ENCODE measurements at regions not wholly inside any gene's neighbourhood (a gene's known extent, or its start where the extent isn't known, plus 50 kb on each side); places are given as distances from the start of the nearest gene placed in this dataset.

- TF ChIP-seq, protein P1, sequence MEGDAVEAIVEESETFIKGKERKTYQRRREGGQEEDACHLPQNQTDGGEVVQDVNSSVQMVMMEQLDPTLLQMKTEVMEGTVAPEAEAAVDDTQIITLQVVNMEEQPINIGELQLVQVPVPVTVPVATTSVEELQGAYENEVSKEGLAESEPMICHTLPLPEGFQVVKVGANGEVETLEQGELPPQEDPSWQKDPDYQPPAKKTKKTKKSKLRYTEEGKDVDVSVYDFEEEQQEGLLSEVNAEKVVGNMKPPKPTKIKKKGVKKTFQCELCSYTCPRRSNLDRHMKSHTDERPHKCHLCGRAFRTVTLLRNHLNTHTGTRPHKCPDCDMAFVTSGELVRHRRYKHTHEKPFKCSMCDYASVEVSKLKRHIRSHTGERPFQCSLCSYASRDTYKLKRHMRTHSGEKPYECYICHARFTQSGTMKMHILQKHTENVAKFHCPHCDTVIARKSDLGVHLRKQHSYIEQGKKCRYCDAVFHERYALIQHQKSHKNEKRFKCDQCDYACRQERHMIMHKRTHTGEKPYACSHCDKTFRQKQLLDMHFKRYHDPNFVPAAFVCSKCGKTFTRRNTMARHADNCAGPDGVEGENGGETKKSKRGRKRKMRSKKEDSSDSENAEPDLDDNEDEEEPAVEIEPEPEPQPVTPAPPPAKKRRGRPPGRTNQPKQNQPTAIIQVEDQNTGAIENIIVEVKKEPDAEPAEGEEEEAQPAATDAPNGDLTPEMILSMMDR (IDR thresholded peaks at IDR 0.05 in 4 of 5, conservative IDR thresholded peaks at IDR 0.05 in 1 of 5): no peak
- TF ChIP-seq POLR2A (IDR thresholded peaks at IDR 0.05): no peak
Measured at GRCh38 chr17:36791942-36792475, 145.3 kb upstream of the LHX1 start.
